Keratinocyte (primary cell): ENCODE measurements at regions not wholly inside any gene's neighbourhood (a gene's known extent, or its start where the extent isn't known, plus 50 kb on each side); places are given as distances from the start of the nearest gene placed in this dataset.

Experiments
- DNase-seq: peaks from one replicate; pipeline ENCODE4 v3.0.0-alpha.2; 2011; ENCODE audit warnings: low read depth, missing footprints, low spot score
- FAIRE-seq: peaks from 2 replicates; lab custom pipeline; 2011; peaks lifted over from hg19 to GRCh38; lab: Jason Lieb, UNC
- H2AFZ ChIP-seq: 2 replicates; pipeline ENCODE4 v1.6.0; 2012; ENCODE audit warnings: low read length, control low read depth, inconsistent platforms; ENCODE audit not compliant: control insufficient read depth
- H3K27ac ChIP-seq: 2 replicates; pipeline ENCODE4 v1.5.1; 2011; ENCODE audit warnings: low read length; ENCODE audit not compliant: control insufficient read depth, insufficient read depth
- H3K27me3 ChIP-seq: 3 replicates; pipeline ENCODE4 v1.6.0; 2011; ENCODE audit warnings: low read length; ENCODE audit not compliant: control insufficient read depth, insufficient read depth; ENCODE audit errors: extremely low read depth
- H3K36me3 ChIP-seq, 2 experiments: 2 replicates in 1 of 2; 3 replicates in 1 of 2; pipeline ENCODE4 v1.5.1; 2011; ENCODE audit warnings: low read length in 2 of 2, mild to moderate bottlenecking in 1 of 2; ENCODE audit not compliant: control insufficient read depth in 2 of 2, insufficient read depth in 2 of 2; ENCODE audit errors: extremely low read depth in 1 of 2
- H3K4me1 ChIP-seq: 3 replicates; pipeline ENCODE4 v1.5.1; 2011; ENCODE audit warnings: low read length; ENCODE audit not compliant: control insufficient read depth, insufficient read depth; ENCODE audit errors: extremely low read depth
- H3K4me2 ChIP-seq: 3 replicates; pipeline ENCODE4 v1.6.0; 2011; ENCODE audit warnings: low read depth, low read length; ENCODE audit not compliant: control insufficient read depth, insufficient read depth; ENCODE audit errors: extremely low read depth
- H3K4me3 ChIP-seq, 3 experiments: fragments of 200-600 bp in 1 of 3; sonication (generic) in 1 of 3; 2 replicates in 2 of 3; 3 replicates in 1 of 3; pipeline ENCODE4 v1.5.1; 2011 to 2016; ENCODE audit warnings: low read length in 3 of 3, mild to moderate bottlenecking in 3 of 3, control low read depth in 2 of 3, inconsistent platforms in 1 of 3, low read depth in 1 of 3, mixed read lengths in 1 of 3, mixed run types in 1 of 3, moderate library complexity in 1 of 3; ENCODE audit not compliant: control insufficient read depth in 2 of 3, insufficient read depth in 2 of 3; ENCODE audit errors: extremely low read depth in 1 of 3
- H3K79me2 ChIP-seq: 2 replicates; pipeline ENCODE4 v1.6.0; 2012; ENCODE audit warnings: low read length; ENCODE audit not compliant: control insufficient read depth, insufficient read depth
- H3K9ac ChIP-seq: 3 replicates; pipeline ENCODE4 v1.6.0; 2011; ENCODE audit warnings: low read length; ENCODE audit not compliant: control insufficient read depth, insufficient read depth; ENCODE audit errors: extremely low read depth
- H3K9me1 ChIP-seq: 3 replicates; pipeline ENCODE4 v1.6.0; 2011; ENCODE audit warnings: low read length; ENCODE audit not compliant: control insufficient read depth, insufficient read depth; ENCODE audit errors: extremely low read depth
- H3K9me3 ChIP-seq: 2 replicates; pipeline ENCODE4 v1.5.1; 2012; ENCODE audit warnings: low read depth, low read length; ENCODE audit not compliant: control insufficient read depth
- H4K20me1 ChIP-seq: 3 replicates; pipeline ENCODE4 v1.6.0; 2011; ENCODE audit warnings: low read length; ENCODE audit not compliant: control insufficient read depth, insufficient read depth; ENCODE audit errors: extremely low read depth
- CTCF ChIP-seq, 3 experiments: IDR thresholded peaks in 1 of 3; conservative IDR thresholded peaks in 1 of 3; optimal IDR thresholded peaks in 1 of 3; 2 replicates in 2 of 3; 3 replicates in 1 of 3; pipeline versions ENCODE3 to v1.5.1; 2011; ENCODE audit warnings: low read length in 3 of 3, mild to moderate bottlenecking in 3 of 3, moderate library complexity in 2 of 3, control low read depth in 1 of 3, inconsistent platforms in 1 of 3; ENCODE audit not compliant: insufficient read depth in 2 of 3; ENCODE audit errors: extremely low read depth in 1 of 3
- EZH2 ChIP-seq: IDR thresholded peaks from one replicate; pipeline ENCODE4 v1.6.1; 2012; ENCODE audit warnings: inconsistent platforms, mild to moderate bottlenecking, low read length, moderate library complexity
- dilution Hi-C: fragments of 300-500 bp; cut with MboI; formaldehyde crosslinking; loops from one replicate; pipeline ENCODE4 v1.7.0; 2020; ENCODE audit warnings: low sequenced_read_pairs; ENCODE audit not compliant: extremely low pct_ligation_motif_present

- H3K4me3 ChIP-seq: no peak overlapping the region
- no peaks in the 10 kb centered on the region for H3K9me1 ChIP-seq
Observed at GRCh38 chr2:163455815-163456214, 280.0 kb downstream of the FIGN start.

DNA sequence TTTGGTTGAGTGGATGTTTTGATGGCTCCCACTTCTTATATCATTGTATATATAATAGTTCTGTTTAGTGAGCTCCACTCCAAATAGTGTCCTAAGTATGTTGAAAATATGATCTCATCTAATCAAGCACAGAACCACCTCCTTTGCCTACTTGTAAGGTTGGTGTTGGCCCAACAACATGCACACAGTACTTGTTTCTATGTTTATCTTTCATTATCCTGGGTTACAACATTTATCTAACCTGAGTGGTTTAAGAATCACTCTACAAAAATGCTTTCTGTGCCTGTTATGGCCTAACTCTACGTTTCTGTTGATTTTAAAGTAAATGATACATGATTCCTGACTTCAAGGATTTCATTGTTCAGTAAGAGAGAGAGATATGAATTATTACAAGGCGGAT is 281.9 kb downstream of the FIGN start:
- DNase-seq (no peak), FAIRE-seq (no peak)
- TF ChIP-seq CTCF (optimal IDR thresholded peaks at IDR 0.05 in 1 of 3, IDR thresholded peaks at IDR 0.05 in 1 of 3, conservative IDR thresholded peaks at IDR 0.05 in 1 of 3; ENCODE audit: extremely low read depth in 1 of 3, insufficient read depth in 2 of 3, low read length in 3 of 3) (no peak), EZH2 (no peak)
- Histone ChIP-seq H2AFZ (no peak overlapping the region), H3K27me3 (no peaks in the 10 kb centered on the region), H4K20me1 (no peaks in the 10 kb centered on the region), H3K9me3 (no peaks in the 10 kb centered on the region), H3K4me1 (no peaks in the 10 kb centered on the region), H3K4me2 (no peak overlapping the region), H3K4me3 (no peak overlapping the region), H3K79me2 (no peaks in the 10 kb centered on the region), H3K9ac (no peak overlapping the region), H3K27ac (no peak overlapping the region), H3K9me1 (no peaks in the 10 kb centered on the region), H3K36me3 (no peaks in the 10 kb centered on the region)
- dilution Hi-C loops: no loop called here

More at GRCh38 chr2:163455815-163456214, 280.0 kb downstream of the FIGN start:
- TF ChIP-seq CTCF (optimal IDR thresholded peaks at IDR 0.05 in 1 of 3, IDR thresholded peaks at IDR 0.05 in 1 of 3, conservative IDR thresholded peaks at IDR 0.05 in 1 of 3; ENCODE audit: extremely low read depth in 1 of 3, insufficient read depth in 2 of 3, low read length in 3 of 3): no peak
- TF ChIP-seq EZH2: no peak
- dilution Hi-C loops: no loop called here
- H2AFZ ChIP-seq: no peak overlapping the region
- no peak overlapping the region for H3K4me2 ChIP-seq
- H3K36me3 ChIP-seq: no peaks in the 10 kb centered on the region
- no peak for FAIRE-seq
- no peaks in the 10 kb centered on the region for H3K27me3 ChIP-seq
- H4K20me1 ChIP-seq: no peaks in the 10 kb centered on the region
- H3K9ac ChIP-seq: no peak overlapping the region
- H3K9me3 ChIP-seq: no peaks in the 10 kb centered on the region
- no peak for DNase-seq
- no peak overlapping the region for H3K27ac ChIP-seq
- no peaks in the 10 kb centered on the region for H3K4me1 ChIP-seq
- H3K79me2 ChIP-seq: no peaks in the 10 kb centered on the region
